Trophoblast cell (in vitro differentiated cells and primary cell): ENCODE measurements at regions not wholly inside any gene's neighbourhood (a gene's known extent, or its start where the extent isn't known, plus 50 kb on each side); places are given as distances from the start of the nearest gene placed in this dataset.

ENCODE experiments used
- DNase-seq, 2 donors: peaks; one replicate each; pipeline ENCODE4 v3.0.0-alpha.2; 2016
- H2AFZ ChIP-seq: 2 replicates; pipeline ENCODE4 v1.6.1; 2013; ENCODE audit warnings: low read length, moderate library complexity, mild to moderate bottlenecking; ENCODE audit not compliant: insufficient read depth, poor library complexity
- H2AK5ac ChIP-seq: 2 replicates; pipeline ENCODE4 v1.6.1; 2013; ENCODE audit warnings: mild to moderate bottlenecking, low read length
- H2BK120ac ChIP-seq: 2 replicates; pipeline ENCODE4 v1.6.1; 2013; ENCODE audit warnings: low read length, mild to moderate bottlenecking, moderate library complexity; ENCODE audit not compliant: insufficient read depth, poor library complexity
- H2BK12ac ChIP-seq: 2 replicates; pipeline ENCODE4 v1.6.1; 2013; ENCODE audit warnings: mild to moderate bottlenecking, low read length, moderate library complexity
- H2BK5ac ChIP-seq: 2 replicates; pipeline ENCODE4 v1.6.1; 2013; ENCODE audit warnings: low read length, low read depth, moderate library complexity, mild to moderate bottlenecking; ENCODE audit not compliant: poor library complexity
- H3K14ac ChIP-seq: 2 replicates; pipeline ENCODE4 v1.6.1; 2013; ENCODE audit warnings: mild to moderate bottlenecking, low read length
- H3K18ac ChIP-seq: 2 replicates; pipeline ENCODE4 v1.6.1; 2013; ENCODE audit warnings: mild to moderate bottlenecking, low read length
- H3K23ac ChIP-seq: 2 replicates; pipeline ENCODE4 v1.6.1; 2013; ENCODE audit warnings: low read length
- H3K27ac ChIP-seq: 2 replicates; pipeline ENCODE4 v1.5.1; 2013; ENCODE audit warnings: low read depth, mild to moderate bottlenecking, inconsistent platforms, low read length, moderate library complexity
- H3K27me3 ChIP-seq: 2 replicates; pipeline ENCODE4 v1.6.1; 2013; ENCODE audit warnings: inconsistent platforms, mild to moderate bottlenecking, low read length, moderate library complexity; ENCODE audit not compliant: insufficient read depth
- H3K36me3 ChIP-seq, 2 experiments: 1 replicate in 1 of 2; 2 replicates in 1 of 2; pipeline ENCODE4 v1.6.1; 2013; ENCODE audit warnings: low read length in 2 of 2, mild to moderate bottlenecking in 2 of 2, moderate library complexity in 1 of 2; ENCODE audit not compliant: insufficient read depth in 2 of 2, control insufficient read depth in 1 of 2
- H3K4ac ChIP-seq: 2 replicates; pipeline ENCODE4 v1.6.1; 2013; ENCODE audit warnings: low read depth, mild to moderate bottlenecking, low read length, moderate library complexity
- H3K4me1 ChIP-seq, 2 experiments: 1 replicate in 1 of 2; 2 replicates in 1 of 2; pipeline ENCODE4 v1.6.1; 2013; ENCODE audit warnings: low read length in 2 of 2, mild to moderate bottlenecking in 2 of 2, moderate library complexity in 1 of 2; ENCODE audit not compliant: insufficient read depth in 2 of 2, control insufficient read depth in 1 of 2
- H3K4me2 ChIP-seq: 2 replicates; pipeline ENCODE4 v1.6.1; 2013; ENCODE audit warnings: inconsistent platforms, mild to moderate bottlenecking, low read length, moderate library complexity
- H3K4me3 ChIP-seq: 2 replicates; pipeline ENCODE4 v1.5.1; 2013; ENCODE audit warnings: mild to moderate bottlenecking, low read depth, low read length, inconsistent platforms
- H3K79me1 ChIP-seq: one replicate; pipeline ENCODE4 v1.6.1; 2013; ENCODE audit warnings: low read length
- H3K79me2 ChIP-seq: 2 replicates; pipeline ENCODE4 v1.6.1; 2013; ENCODE audit warnings: low read length, mild to moderate bottlenecking; ENCODE audit not compliant: control insufficient read depth, insufficient read depth, poor library complexity
- H3K9ac ChIP-seq: 2 replicates; pipeline ENCODE4 v1.6.1; 2013; ENCODE audit warnings: mild to moderate bottlenecking, low read length
- H3K9me3 ChIP-seq: 2 replicates; pipeline ENCODE4 v1.6.1; 2013; ENCODE audit warnings: low read depth, mild to moderate bottlenecking, control low read depth, inconsistent platforms, low read length; ENCODE audit not compliant: insufficient read depth
- H4K12ac ChIP-seq: 2 replicates; pipeline ENCODE4 v1.6.1; 2013; ENCODE audit warnings: low read depth, mild to moderate bottlenecking, low read length, moderate library complexity
- H4K8ac ChIP-seq: 2 replicates; pipeline ENCODE4 v1.6.1; 2013; ENCODE audit warnings: low read depth, mild to moderate bottlenecking, low read length, moderate library complexity
- H4K91ac ChIP-seq: one replicate; pipeline ENCODE4 v1.6.1; 2013; ENCODE audit warnings: low read depth, mild to moderate bottlenecking, low read length, moderate library complexity
- WGBS: extraction: QIAGEN DNeasy Blood & Tissue Kit; methylation state at CpG from one replicate; pipeline ENCODE4 v1.1.7; 2013; ENCODE audit warnings: missing lambda C conversion rate; ENCODE audit not compliant: insufficient read length, insufficient coverage; ENCODE audit errors: extremely low coverage; 5-methylcytosine and 5-hydroxymethylcytosine counted together

- Histone ChIP-seq H2BK12ac (no peak overlapping the region), H3K79me1 (no peaks in the 10 kb centered on the region), H3K27me3 (no peaks in the 10 kb centered on the region), H2AFZ (no peak overlapping the region), H4K12ac (no peak overlapping the region), H4K91ac (no peak overlapping the region), H3K36me3 (no peaks in the 10 kb centered on the region), H4K8ac (no peak overlapping the region), H3K9me3 (no peaks in the 10 kb centered on the region), H3K4me2 (no peak overlapping the region), H3K18ac (no peak overlapping the region), H3K4ac (no peak overlapping the region), H3K14ac (no peak overlapping the region), H3K4me1 (no peaks in the 10 kb centered on the region), H2AK5ac (no peak overlapping the region), H3K27ac (no peak overlapping the region), H2BK120ac (no peak overlapping the region), H3K4me3 (no peak overlapping the region), H3K9ac (no peak overlapping the region), H2BK5ac (no peak overlapping the region), H3K23ac (no peak overlapping the region), H3K79me2 (no peaks in the 10 kb centered on the region)
- no peak for DNase-seq
- no CpG with 5 or more reads among the region's 4 CpGs for whole genome bisulfite sequencing
Observed at GRCh38 chr9:25261445-25261844, 416.8 kb downstream of the TUSC1 start.

DNA sequence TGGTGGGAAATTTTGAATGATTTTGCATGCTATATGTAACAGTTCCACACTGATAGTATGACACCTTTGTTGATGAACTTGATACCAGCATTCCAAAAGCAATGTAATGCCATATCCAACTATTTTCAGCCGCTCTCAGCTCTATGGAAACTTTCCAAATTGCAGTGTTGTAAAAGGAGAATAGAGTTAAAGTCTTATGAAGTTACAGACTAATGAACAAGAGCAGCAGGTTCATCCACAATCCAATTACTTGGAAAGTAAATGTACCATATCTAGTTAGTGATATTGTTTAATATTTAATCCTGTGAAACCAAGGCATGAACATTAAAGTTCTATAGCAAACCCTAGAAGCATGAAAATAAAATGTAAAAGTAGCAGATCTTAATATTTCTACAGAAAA lies 418.2 kb downstream of the TUSC1 start:
- H3K79me2 ChIP-seq, result no peaks in the 10 kb centered on the region
- H2BK120ac ChIP-seq, result no peak overlapping the region
- H3K9ac ChIP-seq, result no peak overlapping the region
- H3K9me3 ChIP-seq, result no peaks in the 10 kb centered on the region
- H3K4me1 ChIP-seq, result no peaks in the 10 kb centered on the region
- no peaks in the 10 kb centered on the region for H3K36me3 ChIP-seq
- H3K4ac ChIP-seq, result no peak overlapping the region
- no peak overlapping the region for H3K4me3 ChIP-seq
- H3K23ac ChIP-seq, result no peak overlapping the region
- H3K27me3 ChIP-seq, result no peaks in the 10 kb centered on the region
- H2AFZ ChIP-seq, result no peak overlapping the region
- no peak overlapping the region for H2AK5ac ChIP-seq
- H2BK12ac ChIP-seq, result no peak overlapping the region
- no peak overlapping the region for H2BK5ac ChIP-seq
- H3K18ac ChIP-seq, result no peak overlapping the region
- WGBS, result no CpG with 5 or more reads among the region's 1 CpG
- no peak overlapping the region for H3K27ac ChIP-seq
- H3K79me1 ChIP-seq, result no peaks in the 10 kb centered on the region
- H4K8ac ChIP-seq, result no peak overlapping the region
- DNase-seq, result peak in 1 of 2 donors; percentile 1
- no peak overlapping the region for H3K14ac ChIP-seq
- H3K4me2 ChIP-seq, result no peak overlapping the region
- no peak overlapping the region for H4K12ac ChIP-seq
- H4K91ac ChIP-seq, result no peak overlapping the region

DNA sequence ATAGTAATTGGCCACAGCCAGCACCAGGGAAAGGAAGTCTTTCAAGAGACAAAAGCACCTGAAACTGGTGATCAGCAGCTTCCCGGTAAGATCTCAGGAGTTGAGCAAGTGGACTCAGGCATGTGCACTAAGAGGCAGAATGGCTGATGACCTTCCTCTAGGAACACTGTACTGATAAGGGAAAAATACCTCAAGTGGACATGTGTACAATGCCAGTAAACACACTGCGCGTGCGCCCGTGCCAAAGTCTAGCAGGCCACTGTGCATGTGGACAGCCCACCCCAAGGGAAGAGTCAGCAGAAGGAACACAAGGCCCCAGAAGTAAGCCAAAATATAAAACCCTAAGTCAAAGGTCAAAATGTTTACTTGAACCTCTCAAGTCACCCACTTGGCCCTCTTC lies 423.0 kb downstream of the TUSC1 start:
- no peaks in the 10 kb centered on the region for H3K9me3 ChIP-seq
- DNase-seq, result no peak
- no peak overlapping the region for H2BK5ac ChIP-seq
- H3K4me2 ChIP-seq, result no peak overlapping the region
- WGBS, result no CpG with 5 or more reads among the region's 5 CpGs
- no peaks in the 10 kb centered on the region for H3K79me1 ChIP-seq
- H3K23ac ChIP-seq, result no peak overlapping the region
- no peak overlapping the region for H4K12ac ChIP-seq
- H2AFZ ChIP-seq, result no peak overlapping the region
- H3K27me3 ChIP-seq, result no peaks in the 10 kb centered on the region
- no peaks in the 10 kb centered on the region for H3K4me1 ChIP-seq
- H3K18ac ChIP-seq, result no peak overlapping the region
- no peak overlapping the region for H2AK5ac ChIP-seq
- H3K79me2 ChIP-seq, result no peaks in the 10 kb centered on the region
- H2BK120ac ChIP-seq, result no peak overlapping the region
- H4K91ac ChIP-seq, result no peak overlapping the region
- H3K14ac ChIP-seq, result no peak overlapping the region
- no peak overlapping the region for H2BK12ac ChIP-seq
- H4K8ac ChIP-seq, result peak overlapping the region; percentile 47
- no peak overlapping the region for H3K27ac ChIP-seq
- no peak overlapping the region for H3K4ac ChIP-seq
- no peaks in the 10 kb centered on the region for H3K36me3 ChIP-seq
- no peak overlapping the region for H3K4me3 ChIP-seq
- H3K9ac ChIP-seq, result no peak overlapping the region

DNA sequence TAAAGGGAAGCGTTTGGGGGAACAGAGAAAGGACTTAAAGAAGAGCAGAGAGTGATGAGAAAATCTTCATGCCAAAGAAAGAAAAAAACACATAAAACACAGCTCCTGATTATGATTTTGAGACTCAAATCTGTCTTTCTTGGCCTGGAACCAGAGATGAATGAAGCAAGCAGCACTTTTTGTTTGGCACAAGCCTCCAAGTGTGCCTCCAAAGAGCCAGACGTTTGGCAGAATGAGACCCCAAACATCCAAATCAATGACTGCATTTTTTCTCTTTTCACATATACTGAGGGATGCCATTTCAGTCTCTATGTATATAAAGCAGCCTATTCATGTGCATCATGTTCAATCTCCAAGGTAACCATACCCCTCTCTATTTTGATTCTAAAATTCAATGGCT lies 424.2 kb downstream of the TUSC1 start:
- Histone ChIP-seq H4K12ac (no peak overlapping the region), H3K36me3 (no peaks in the 10 kb centered on the region), H3K27me3 (no peaks in the 10 kb centered on the region), H2BK120ac (no peak overlapping the region), H3K9ac (no peak overlapping the region), H2AFZ (no peak overlapping the region), H3K4me3 (no peak overlapping the region), H3K4me1 (no peaks in the 10 kb centered on the region), H2BK12ac (no peak overlapping the region), H3K4me2 (no peak overlapping the region), H3K27ac (no peak overlapping the region), H4K8ac (no peak overlapping the region), H3K4ac (no peak overlapping the region), H2AK5ac (no peak overlapping the region), H3K9me3 (no peaks in the 10 kb centered on the region), H3K79me2 (no peaks in the 10 kb centered on the region), H3K18ac (no peak overlapping the region), H3K14ac (no peak overlapping the region), H2BK5ac (no peak overlapping the region), H3K79me1 (no peaks in the 10 kb centered on the region), H4K91ac (no peak overlapping the region), H3K23ac (no peak overlapping the region)
- DNase-seq, result no peak
- WGBS, result no CpG with 5 or more reads among the region's 2 CpGs
